ENCODE measurements at regions not wholly inside any gene's neighbourhood (a gene's known extent, or its start where the extent isn't known, plus 50 kb on each side); places are given as distances from the start of the nearest gene placed in this dataset.

DNA sequence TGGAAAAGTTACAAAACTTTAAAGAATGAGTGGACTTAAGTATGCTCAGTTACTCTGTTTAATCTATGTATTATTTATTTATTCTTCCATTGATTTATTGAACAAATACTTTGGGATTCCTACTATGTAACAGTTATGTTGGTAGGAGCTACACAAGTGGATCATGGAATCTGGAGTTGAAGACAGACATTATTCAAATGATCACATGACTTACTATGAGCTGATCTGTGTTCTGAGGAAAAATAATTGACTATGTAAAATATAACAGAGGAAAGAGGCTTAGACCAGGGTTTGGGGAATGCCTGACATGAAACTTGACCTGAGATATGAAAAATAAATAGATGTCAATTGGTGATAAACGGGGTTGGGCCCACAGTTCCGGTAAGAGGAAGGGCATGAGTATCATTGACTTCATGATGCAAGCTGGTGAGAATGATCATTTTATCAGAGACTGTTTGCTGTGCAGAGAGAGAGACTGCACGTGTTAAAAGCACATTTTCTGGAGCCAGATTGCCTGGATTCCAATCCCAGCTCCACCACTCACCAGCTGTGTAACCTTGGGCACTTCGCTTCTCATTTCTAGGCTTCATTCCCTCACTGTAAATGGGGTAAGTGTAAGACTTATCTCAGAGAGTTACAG, 179.0 kb downstream of the SPCS3 start:
- TF ChIP-seq, protein P1, sequence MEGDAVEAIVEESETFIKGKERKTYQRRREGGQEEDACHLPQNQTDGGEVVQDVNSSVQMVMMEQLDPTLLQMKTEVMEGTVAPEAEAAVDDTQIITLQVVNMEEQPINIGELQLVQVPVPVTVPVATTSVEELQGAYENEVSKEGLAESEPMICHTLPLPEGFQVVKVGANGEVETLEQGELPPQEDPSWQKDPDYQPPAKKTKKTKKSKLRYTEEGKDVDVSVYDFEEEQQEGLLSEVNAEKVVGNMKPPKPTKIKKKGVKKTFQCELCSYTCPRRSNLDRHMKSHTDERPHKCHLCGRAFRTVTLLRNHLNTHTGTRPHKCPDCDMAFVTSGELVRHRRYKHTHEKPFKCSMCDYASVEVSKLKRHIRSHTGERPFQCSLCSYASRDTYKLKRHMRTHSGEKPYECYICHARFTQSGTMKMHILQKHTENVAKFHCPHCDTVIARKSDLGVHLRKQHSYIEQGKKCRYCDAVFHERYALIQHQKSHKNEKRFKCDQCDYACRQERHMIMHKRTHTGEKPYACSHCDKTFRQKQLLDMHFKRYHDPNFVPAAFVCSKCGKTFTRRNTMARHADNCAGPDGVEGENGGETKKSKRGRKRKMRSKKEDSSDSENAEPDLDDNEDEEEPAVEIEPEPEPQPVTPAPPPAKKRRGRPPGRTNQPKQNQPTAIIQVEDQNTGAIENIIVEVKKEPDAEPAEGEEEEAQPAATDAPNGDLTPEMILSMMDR (IDR thresholded peaks at IDR 0.05): no peak
- no peak for TF ChIP-seq ZFX (IDR thresholded peaks at IDR 0.05; ENCODE audit: borderline replicate concordance)
